Activated T-cell treated with anti-CD3 and anti-CD28 coated beads, Interleukin-2, amount 50 U/mL, for 72 hours (primary cell): ENCODE measurements at regions not wholly inside any gene's neighbourhood (a gene's known extent, or its start where the extent isn't known, plus 50 kb on each side); places are given as distances from the start of the nearest gene placed in this dataset.
"Not testable (repeated sequence)": the region's sequence is repeated elsewhere in the genome, so short reads cannot be mapped to it uniquely, and the experiment has no call there.

ENCODE experiments used
- ATAC-seq, 2 donors: fragments of 150-1000 bp; cut with Tn5 transposase; replicated peaks in 1 of 2; 2 replicates each; pipeline ENCODE4 v1.10.0; 2021; ENCODE audit warnings: moderate library complexity in 2 of 2, mild to moderate bottlenecking in 1 of 2
- DNase-seq, 2 donors: peaks; one replicate each; pipeline ENCODE4 v3.0.0; 2021 to 2022; ENCODE audit warnings: mixed read lengths in 1 of 2
- H3K27ac Mint-ChIP-seq: one replicate; pipeline ENCODE4 v1.8.0; 2022; ENCODE audit warnings: mild to moderate bottlenecking, moderate library complexity, mixed read lengths
- H3K27me3 Mint-ChIP-seq: one replicate; pipeline ENCODE4 v1.8.0; 2022; ENCODE audit warnings: low read depth, mixed read lengths
- H3K36me3 Mint-ChIP-seq, 2 donors: one replicate each; pipeline ENCODE4 v1.8.0; 2022; ENCODE audit warnings: mixed read lengths in 2 of 2, mild to moderate bottlenecking in 1 of 2; ENCODE audit not compliant: insufficient read depth in 2 of 2
- H3K4me1 Mint-ChIP-seq: one replicate; pipeline ENCODE4 v1.8.0; 2022; ENCODE audit warnings: low read depth, mixed read lengths
- H3K4me3 Mint-ChIP-seq, 2 donors: one replicate each; pipeline ENCODE4 v1.8.0; 2022; ENCODE audit warnings: mild to moderate bottlenecking in 2 of 2, mixed read lengths in 2 of 2, moderate library complexity in 2 of 2
- H3K9me3 Mint-ChIP-seq, 2 donors: one replicate each; pipeline ENCODE4 v1.8.0; 2022; ENCODE audit warnings: mixed read lengths in 2 of 2

GRCh38 chr5:164217464-164217863 lies 712.0 kb downstream of the MAT2B start:
- Mint-ChIP-seq H3K4me3 (no peak overlapping the region), H3K36me3 (no peaks in the 10 kb centered on the region), H3K27me3 (no peaks in the 10 kb centered on the region), H3K4me1 (no peaks in the 10 kb centered on the region), H3K27ac (no peak overlapping the region), H3K9me3 (peaks cover 3 to 5% of the 10 kb centered on the region in 2 donors)
- no peak for ATAC-seq
- DNase-seq, result no peak

DNA sequence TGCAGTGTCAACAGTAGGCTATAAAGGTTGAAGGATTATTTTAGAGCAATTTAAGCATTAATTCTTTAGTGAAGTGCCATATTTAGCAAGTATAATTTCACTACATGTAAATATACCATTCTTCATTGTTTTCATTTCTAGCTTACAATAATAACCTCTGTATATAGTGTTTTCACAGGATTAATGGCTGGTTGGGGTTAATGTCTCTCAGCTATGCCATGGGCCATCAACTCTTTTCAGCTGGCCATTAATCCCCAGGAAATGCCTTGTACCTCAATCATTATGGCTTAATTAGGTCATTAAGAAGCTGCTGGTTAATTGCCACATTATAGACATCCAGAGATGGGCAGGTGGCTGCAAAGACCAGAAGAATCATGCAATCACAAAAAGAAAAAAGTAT lies 715.1 kb downstream of the MAT2B start:
- Mint-ChIP-seq H3K4me3 (no peak overlapping the region), H3K27ac (no peak overlapping the region), H3K9me3 (peaks cover 3 to 8% of the 10 kb centered on the region in 2 donors), H3K36me3 (no peaks in the 10 kb centered on the region), H3K27me3 (no peaks in the 10 kb centered on the region), H3K4me1 (no peaks in the 10 kb centered on the region)
- ATAC-seq, result no peak
- no peak for DNase-seq

DNA sequence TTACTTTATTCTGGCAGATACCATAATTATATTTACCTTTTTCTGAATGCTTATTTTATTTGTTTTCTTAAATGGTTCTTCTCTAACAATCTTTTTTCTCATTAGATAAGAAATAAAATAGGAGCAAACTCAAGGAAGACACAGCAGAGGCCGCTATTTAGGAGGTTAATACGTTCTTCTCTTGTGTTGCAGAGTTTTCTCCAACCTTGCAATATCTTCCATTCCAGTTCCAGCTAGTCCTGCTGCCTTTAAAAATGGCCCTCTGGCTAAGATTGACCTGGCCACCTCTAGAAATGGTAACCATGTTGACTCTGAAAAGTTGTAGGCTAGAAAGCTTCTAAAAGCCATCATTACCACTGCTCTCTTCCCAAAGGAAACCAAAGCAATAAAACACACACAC lies 718.8 kb downstream of the MAT2B start:
- Mint-ChIP-seq H3K4me1 (no peaks in the 10 kb centered on the region), H3K9me3 (peaks cover 0 to 5% of the 10 kb centered on the region in 2 donors), H3K4me3 (no peak overlapping the region), H3K36me3 (no peaks in the 10 kb centered on the region), H3K27me3 (no peaks in the 10 kb centered on the region), H3K27ac (no peak overlapping the region)
- ATAC-seq (no peak), DNase-seq (no peak)

- Mint-ChIP-seq H3K36me3 (no peaks in the 10 kb centered on the region), H3K27ac (no peak overlapping the region), H3K9me3 (peaks cover 0 to 5% of the 10 kb centered on the region in 2 donors), H3K27me3 (no peaks in the 10 kb centered on the region), H3K4me3 (no peak overlapping the region), H3K4me1 (no peaks in the 10 kb centered on the region)
- DNase-seq (no peak), ATAC-seq (no peak)
Measured at GRCh38 chr5:164224772-164225171, 719.4 kb downstream of the MAT2B start.

DNA sequence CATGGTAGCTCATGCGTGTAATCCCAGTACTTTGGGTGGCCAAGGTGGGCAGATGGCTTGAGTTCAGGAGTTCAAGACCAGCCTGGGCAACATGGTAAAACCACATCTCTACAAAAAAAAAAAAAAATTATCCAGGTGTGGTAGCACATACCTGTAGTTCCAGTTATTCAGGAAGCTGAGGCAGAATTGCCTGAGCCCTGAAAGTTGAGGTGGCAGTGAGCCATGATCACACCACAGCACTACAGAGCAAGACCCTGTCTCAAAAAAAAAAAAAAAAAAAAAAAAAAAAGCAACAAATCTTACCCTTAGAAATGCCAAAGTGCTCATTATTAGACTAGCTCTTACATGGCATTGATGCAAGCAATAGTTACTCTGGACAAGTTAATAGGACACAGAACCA lies 724.9 kb downstream of the MAT2B start:
- peaks cover under 1 to 3% of the 10 kb centered on the region in 2 donors for H3K9me3 Mint-ChIP-seq
- H3K36me3 Mint-ChIP-seq, result no peaks in the 10 kb centered on the region
- no peak overlapping the region for H3K4me3 Mint-ChIP-seq
- no peak overlapping the region for H3K27ac Mint-ChIP-seq
- no peaks in the 10 kb centered on the region for H3K4me1 Mint-ChIP-seq
- no peaks in the 10 kb centered on the region for H3K27me3 Mint-ChIP-seq
- DNase-seq (no peak), ATAC-seq (no peak)

DNA sequence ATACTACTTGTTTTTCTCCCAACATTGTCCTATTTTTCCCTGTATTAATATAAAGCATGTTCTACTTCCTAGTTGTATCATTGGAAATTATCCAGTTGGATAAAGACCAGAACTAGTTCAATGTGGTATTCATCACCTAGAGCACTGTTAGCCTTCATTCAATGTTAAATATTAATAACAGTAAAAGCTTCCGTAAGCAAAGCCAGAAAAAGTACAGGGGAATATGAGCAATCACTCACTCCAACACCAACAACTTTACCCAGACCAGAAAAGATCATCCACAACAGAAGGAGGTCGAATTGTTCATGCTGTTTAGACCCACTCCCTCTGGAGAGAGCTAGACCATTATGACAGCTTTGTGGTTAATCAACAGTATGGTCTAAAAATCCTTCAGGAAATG lies 728.4 kb downstream of the MAT2B start:
- H3K4me3 Mint-ChIP-seq, result no peak overlapping the region
- H3K9me3 Mint-ChIP-seq, result peaks cover 1 to 3% of the 10 kb centered on the region in 2 donors
- H3K27me3 Mint-ChIP-seq, result no peaks in the 10 kb centered on the region
- ATAC-seq (no peak), DNase-seq (no peak)
- no peak overlapping the region for H3K27ac Mint-ChIP-seq
- no peaks in the 10 kb centered on the region for H3K4me1 Mint-ChIP-seq
- no peaks in the 10 kb centered on the region for H3K36me3 Mint-ChIP-seq

GRCh38 chr5:164234321-164234720 lies 728.9 kb downstream of the MAT2B start:
- H3K27ac Mint-ChIP-seq, result no peak overlapping the region
- peaks cover 0 to 1% of the 10 kb centered on the region in 2 donors for H3K9me3 Mint-ChIP-seq

GRCh38 chr5:164235300-164235891 lies 730.0 kb downstream of the MAT2B start:
- ATAC-seq (no peak), DNase-seq (no peak)
- Mint-ChIP-seq H3K27ac (no peak overlapping the region), H3K4me3 (no peak overlapping the region), H3K9me3 (peaks cover 1 to 3% of the 10 kb centered on the region in 2 donors), H3K27me3 (no peaks in the 10 kb centered on the region), H3K36me3 (no peaks in the 10 kb centered on the region), H3K4me1 (no peaks in the 10 kb centered on the region)

More at GRCh38 chr5:164234321-164234720, 728.9 kb downstream of the MAT2B start:
- Mint-ChIP-seq H3K4me1 (no peaks in the 10 kb centered on the region), H3K36me3 (no peaks in the 10 kb centered on the region), H3K4me3 (no peak overlapping the region), H3K27me3 (no peaks in the 10 kb centered on the region)
- DNase-seq, result no peak
- no peak for ATAC-seq

DNA sequence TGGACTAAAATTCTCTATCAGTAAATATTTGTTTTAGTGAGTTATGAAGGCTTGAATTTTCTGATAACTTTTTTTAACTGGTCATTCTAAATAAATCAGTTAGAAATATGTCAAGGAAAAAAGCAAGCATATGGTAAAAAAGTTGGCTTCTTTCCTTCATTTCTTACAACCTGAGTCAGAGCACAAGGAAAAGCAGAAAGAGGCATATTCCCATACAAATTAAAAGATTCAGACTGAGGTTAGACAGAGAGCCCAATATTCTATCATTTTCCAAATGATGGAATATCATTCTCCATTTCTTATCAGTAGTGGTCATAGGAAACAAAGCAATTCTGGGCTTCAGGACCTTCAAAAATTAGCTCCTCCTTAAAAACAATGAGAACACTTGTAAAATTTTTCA lies 732.1 kb downstream of the MAT2B start:
- DNase-seq, result no peak
- no peaks in the 10 kb centered on the region for H3K27me3 Mint-ChIP-seq
- no peaks in the 10 kb centered on the region for H3K4me1 Mint-ChIP-seq
- no peak overlapping the region for H3K4me3 Mint-ChIP-seq
- H3K9me3 Mint-ChIP-seq, result peaks cover 1 to 6% of the 10 kb centered on the region in 2 donors
- H3K36me3 Mint-ChIP-seq, result no peaks in the 10 kb centered on the region
- H3K27ac Mint-ChIP-seq, result no peak overlapping the region
- no peak for ATAC-seq

- H3K4me3 Mint-ChIP-seq, H3K27ac Mint-ChIP-seq, DNase-seq, H3K27me3 Mint-ChIP-seq, H3K9me3 Mint-ChIP-seq, H3K4me1 Mint-ChIP-seq, H3K36me3 Mint-ChIP-seq, ATAC-seq: not testable (repeated sequence)
Measured at GRCh38 chr5:164251781-164252180, 746.4 kb downstream of the MAT2B start.

GRCh38 chr5:164253764-164254163 lies 748.3 kb downstream of the MAT2B start:
- Mint-ChIP-seq H3K4me3 (no peak overlapping the region), H3K27me3 (no peaks in the 10 kb centered on the region), H3K27ac (no peak overlapping the region), H3K36me3 (no peaks in the 10 kb centered on the region), H3K4me1 (no peaks in the 10 kb centered on the region), H3K9me3 (peaks cover 3 to 4% of the 10 kb centered on the region in 2 donors)
- ATAC-seq (no peak), DNase-seq (no peak)

DNA sequence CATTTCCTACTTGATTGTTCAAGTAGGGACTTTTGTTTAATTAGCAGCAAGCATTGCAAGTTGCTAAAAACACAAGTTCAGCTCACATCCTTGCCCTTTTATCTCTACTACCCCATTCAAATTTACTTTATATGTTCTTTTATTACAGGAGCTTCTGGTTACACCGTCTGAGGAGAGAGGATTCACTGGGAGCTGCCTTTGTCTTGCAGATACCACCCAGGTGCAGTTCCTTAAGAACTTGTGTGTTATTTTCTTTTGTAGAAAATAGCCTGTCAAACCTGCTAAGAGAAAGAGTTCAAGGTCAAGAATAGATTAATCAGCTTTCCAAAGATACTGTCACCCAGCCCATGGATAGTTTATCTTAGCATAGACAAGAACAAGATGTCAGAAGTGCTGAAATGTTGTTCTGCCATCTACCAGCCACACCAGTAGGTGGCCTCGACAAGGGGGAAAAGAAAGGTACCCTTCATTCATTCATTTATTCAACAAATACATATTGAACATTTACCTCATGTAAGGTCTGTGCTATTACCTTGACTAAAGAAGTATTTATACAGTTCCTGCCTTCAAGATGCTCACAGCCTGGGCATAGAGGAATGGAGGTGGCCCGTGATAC lies 750.3 kb downstream of the MAT2B start:
- DNase-seq (no peak), ATAC-seq (no peak)
- Mint-ChIP-seq H3K9me3 (peaks cover 3 to 4% of the 10 kb centered on the region in 2 donors), H3K4me1 (no peaks in the 10 kb centered on the region), H3K36me3 (no peaks in the 10 kb centered on the region), H3K27ac (no peak overlapping the region), H3K27me3 (no peaks in the 10 kb centered on the region), H3K4me3 (no peak overlapping the region)

- DNase-seq (no peak), ATAC-seq (no peak)
- Mint-ChIP-seq H3K9me3 (peaks cover 3 to 4% of the 10 kb centered on the region in 2 donors), H3K4me1 (no peaks in the 10 kb centered on the region), H3K36me3 (no peaks in the 10 kb centered on the region), H3K27me3 (no peaks in the 10 kb centered on the region), H3K27ac (no peak overlapping the region), H3K4me3 (no peak overlapping the region)
Measured at GRCh38 chr5:164256351-164256750, 750.9 kb downstream of the MAT2B start.

DNA sequence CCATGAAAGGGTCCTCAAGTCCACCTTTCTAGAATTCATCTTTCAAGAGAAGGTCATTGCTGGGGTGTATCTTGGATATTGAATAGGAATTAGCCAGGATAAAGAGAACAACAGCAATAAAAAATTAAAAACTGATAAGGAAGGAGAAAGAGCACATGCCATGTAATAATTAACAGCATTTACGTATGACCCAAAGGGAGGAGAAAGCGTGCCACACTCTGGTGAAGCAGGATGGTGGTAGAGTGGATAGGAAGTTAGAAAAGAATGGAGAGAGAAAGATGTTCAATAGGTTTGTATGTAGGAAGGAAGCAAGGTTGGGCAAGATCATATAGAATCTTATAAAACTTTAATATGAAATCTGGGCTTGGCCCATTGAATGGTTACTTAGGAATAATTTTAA lies 751.5 kb downstream of the MAT2B start:
- no peak for ATAC-seq
- Mint-ChIP-seq H3K27ac (no peak overlapping the region), H3K4me1 (no peaks in the 10 kb centered on the region)

More for the DNA sequence above, 751.5 kb downstream of the MAT2B start:
- H3K36me3 Mint-ChIP-seq, result no peaks in the 10 kb centered on the region
- H3K27me3 Mint-ChIP-seq, result no peaks in the 10 kb centered on the region
- H3K9me3 Mint-ChIP-seq, result peaks cover 2 to 3% of the 10 kb centered on the region in 2 donors
- no peak for DNase-seq
- H3K4me3 Mint-ChIP-seq, result no peak overlapping the region
